ENCODE measurements at regions not wholly inside any gene's neighbourhood (a gene's known extent, or its start where the extent isn't known, plus 50 kb on each side); places are given as distances from the start of the nearest gene placed in this dataset.
"Not testable (repeated sequence)": the region's sequence is repeated elsewhere in the genome, so short reads cannot be mapped to it uniquely, and the experiment has no call there.

- not testable (repeated sequence) for H3K27me3 ChIP-seq (ENCODE audit: control insufficient read depth, insufficient read depth, low read length); H3K9ac ChIP-seq (ENCODE audit: low read length)
- peaks cover 35% of the 10 kb centered on the region for H3K36me3 ChIP-seq (ENCODE audit: control insufficient read depth, insufficient read depth, low read length)
These were observed 395.0 kb upstream of the RORB start for GRCh38 chr9:74102148-74102547.

GRCh38 chr9:74102702-74103101 is 394.4 kb upstream of the RORB start:
- peaks cover 21% of the 10 kb centered on the region for H3K9me3 ChIP-seq (ENCODE audit: control insufficient read depth, insufficient read depth, low read depth, low read length)
- H3K4me3 ChIP-seq (ENCODE audit: low read depth, low read length): no peak overlapping the region
- no peak overlapping the region for H3K9ac ChIP-seq (ENCODE audit: low read length)
- peaks cover 31% of the 10 kb centered on the region for H3K36me3 ChIP-seq (ENCODE audit: control insufficient read depth, insufficient read depth, low read length)
- H3K27ac ChIP-seq (ENCODE audit: low read depth, low read length): no peak overlapping the region
- no peaks in the 10 kb centered on the region for H3K4me1 ChIP-seq (ENCODE audit: control insufficient read depth, insufficient read depth, low read length)
- H3K27me3 ChIP-seq (ENCODE audit: control insufficient read depth, insufficient read depth, low read length): no peaks in the 10 kb centered on the region; the same call in 1 of the 2 replicates

More at GRCh38 chr9:74102148-74102547, 395.0 kb upstream of the RORB start:
- H3K4me1 ChIP-seq (ENCODE audit: control insufficient read depth, insufficient read depth, low read length); H3K4me3 ChIP-seq (ENCODE audit: low read depth, low read length); H3K27ac ChIP-seq (ENCODE audit: low read depth, low read length): not testable (repeated sequence)
- peaks cover 21% of the 10 kb centered on the region for H3K9me3 ChIP-seq (ENCODE audit: control insufficient read depth, insufficient read depth, low read depth, low read length)

DNA sequence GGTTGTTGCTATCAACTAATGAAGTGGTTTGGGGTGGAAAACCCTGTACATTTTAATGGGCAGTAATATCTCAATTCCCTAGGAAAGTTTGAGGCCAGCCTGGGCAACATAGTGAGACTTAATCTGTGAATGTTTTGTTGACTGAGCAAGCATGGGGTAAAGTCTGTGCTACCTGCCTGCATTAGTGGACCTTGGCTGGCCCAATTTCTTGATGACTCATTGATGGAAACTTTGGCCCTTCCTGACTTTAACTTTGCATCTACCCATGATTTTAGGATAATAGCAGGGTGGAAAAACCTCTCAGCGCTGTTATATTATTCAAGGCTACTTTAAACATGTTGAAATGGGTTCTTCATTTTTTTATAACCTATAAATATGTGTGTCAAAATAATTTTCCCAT is 389.4 kb upstream of the RORB start:
- H3K4me3 ChIP-seq (ENCODE audit: low read depth, low read length): no peak overlapping the region
- no peaks in the 10 kb centered on the region; the same call in 1 of the 2 replicates for H3K27me3 ChIP-seq (ENCODE audit: control insufficient read depth, insufficient read depth, low read length)
- H3K9ac ChIP-seq (ENCODE audit: low read length): no peak overlapping the region
- H3K4me1 ChIP-seq (ENCODE audit: control insufficient read depth, insufficient read depth, low read length): no peaks in the 10 kb centered on the region
- no peak overlapping the region for H3K27ac ChIP-seq (ENCODE audit: low read depth, low read length)
- no peaks in the 10 kb centered on the region for H3K36me3 ChIP-seq (ENCODE audit: control insufficient read depth, insufficient read depth, low read length)
- H3K9me3 ChIP-seq (ENCODE audit: control insufficient read depth, insufficient read depth, low read depth, low read length): peaks cover 20% of the 10 kb centered on the region

DNA sequence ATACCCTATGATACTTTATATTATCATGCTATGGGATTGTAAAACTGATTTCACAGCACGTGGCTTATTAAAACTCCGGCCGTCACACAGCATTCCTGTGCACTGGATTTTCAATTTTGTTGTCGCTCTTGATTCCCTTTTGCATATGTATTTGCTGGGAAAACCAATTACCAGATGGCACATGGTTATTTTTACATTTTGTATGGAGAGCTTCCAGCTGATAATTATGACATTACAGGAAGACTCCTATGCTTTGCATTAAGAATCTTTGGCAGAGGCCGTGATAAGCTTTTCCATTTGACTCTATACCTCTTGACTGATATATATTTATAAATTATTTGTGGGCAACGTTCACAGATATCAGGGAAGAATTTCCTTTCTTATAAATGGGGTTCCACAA is 381.2 kb upstream of the RORB start:
- no peak overlapping the region for H3K27ac ChIP-seq (ENCODE audit: low read depth, low read length)
- no peaks in the 10 kb centered on the region for H3K36me3 ChIP-seq (ENCODE audit: control insufficient read depth, insufficient read depth, low read length)
- peaks cover 3% of the 10 kb centered on the region; the same call in 1 of the 2 replicates for H3K4me1 ChIP-seq (ENCODE audit: control insufficient read depth, insufficient read depth, low read length)
- peaks cover 3% of the 10 kb centered on the region; the same call in 1 of the 2 replicates for H3K27me3 ChIP-seq (ENCODE audit: control insufficient read depth, insufficient read depth, low read length)
- H3K9ac ChIP-seq (ENCODE audit: low read length): no peak overlapping the region
- H3K9me3 ChIP-seq (ENCODE audit: control insufficient read depth, insufficient read depth, low read depth, low read length): no peaks in the 10 kb centered on the region
- H3K4me3 ChIP-seq (ENCODE audit: low read depth, low read length): no peak overlapping the region

DNA sequence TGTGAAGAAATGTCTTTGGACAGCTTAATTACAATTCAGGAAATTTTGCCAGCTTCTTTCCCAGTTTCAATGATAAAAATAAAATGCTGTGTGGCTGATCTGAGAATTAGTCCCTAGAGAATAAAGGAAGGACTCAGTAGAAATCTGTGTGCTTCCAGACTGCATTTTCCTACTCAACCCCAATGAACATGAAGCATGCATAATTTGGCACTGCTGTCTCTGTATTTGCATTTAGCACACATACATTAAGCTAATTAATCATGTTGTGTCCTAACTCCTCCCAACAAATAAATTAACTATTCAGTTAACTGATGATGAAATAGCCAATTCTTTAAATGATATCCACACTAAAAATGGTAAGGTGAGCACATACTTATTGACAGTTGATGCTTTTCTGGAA is 380.0 kb upstream of the RORB start:
- Histone ChIP-seq H3K36me3 (ENCODE audit: control insufficient read depth, insufficient read depth, low read length) (no peaks in the 10 kb centered on the region), H3K9ac (ENCODE audit: low read length) (no peak overlapping the region), H3K27ac (ENCODE audit: low read depth, low read length) (no peak overlapping the region), H3K9me3 (ENCODE audit: control insufficient read depth, insufficient read depth, low read depth, low read length) (no peaks in the 10 kb centered on the region), H3K27me3 (ENCODE audit: control insufficient read depth, insufficient read depth, low read length) (peaks cover 3% of the 10 kb centered on the region; the same call in 1 of the 2 replicates), H3K4me3 (ENCODE audit: low read depth, low read length) (no peak overlapping the region), H3K4me1 (ENCODE audit: control insufficient read depth, insufficient read depth, low read length) (peaks cover 3% of the 10 kb centered on the region; the same call in 1 of the 2 replicates)

- no peaks in the 10 kb centered on the region for H3K9me3 ChIP-seq (ENCODE audit: control insufficient read depth, insufficient read depth, low read depth, low read length)
- peaks cover 3% of the 10 kb centered on the region; the same call in 1 of the 2 replicates for H3K27me3 ChIP-seq (ENCODE audit: control insufficient read depth, insufficient read depth, low read length)
- no peaks in the 10 kb centered on the region for H3K36me3 ChIP-seq (ENCODE audit: control insufficient read depth, insufficient read depth, low read length)
- H3K4me3 ChIP-seq (ENCODE audit: low read depth, low read length): no peak overlapping the region
- no peak overlapping the region for H3K9ac ChIP-seq (ENCODE audit: low read length)
- H3K27ac ChIP-seq (ENCODE audit: low read depth, low read length): no peak overlapping the region
- H3K4me1 ChIP-seq (ENCODE audit: control insufficient read depth, insufficient read depth, low read length): peaks cover 3% of the 10 kb centered on the region; the same call in 1 of the 2 replicates
These were observed 379.4 kb upstream of the RORB start for GRCh38 chr9:74117731-74118130.

- Histone ChIP-seq H3K27me3 (ENCODE audit: control insufficient read depth, insufficient read depth, low read length) (peaks cover under 1% of the 10 kb centered on the region; the same call in 1 of the 2 replicates), H3K9me3 (ENCODE audit: control insufficient read depth, insufficient read depth, low read depth, low read length) (no peaks in the 10 kb centered on the region), H3K27ac (ENCODE audit: low read depth, low read length) (no peak overlapping the region), H3K9ac (ENCODE audit: low read length) (no peak overlapping the region), H3K36me3 (ENCODE audit: control insufficient read depth, insufficient read depth, low read length) (no peaks in the 10 kb centered on the region), H3K4me1 (ENCODE audit: control insufficient read depth, insufficient read depth, low read length) (peaks cover 3% of the 10 kb centered on the region; the same call in 1 of the 2 replicates), H3K4me3 (ENCODE audit: low read depth, low read length) (no peak overlapping the region)
These were observed 377.1 kb upstream of the RORB start for GRCh38 chr9:74120061-74120460.

DNA sequence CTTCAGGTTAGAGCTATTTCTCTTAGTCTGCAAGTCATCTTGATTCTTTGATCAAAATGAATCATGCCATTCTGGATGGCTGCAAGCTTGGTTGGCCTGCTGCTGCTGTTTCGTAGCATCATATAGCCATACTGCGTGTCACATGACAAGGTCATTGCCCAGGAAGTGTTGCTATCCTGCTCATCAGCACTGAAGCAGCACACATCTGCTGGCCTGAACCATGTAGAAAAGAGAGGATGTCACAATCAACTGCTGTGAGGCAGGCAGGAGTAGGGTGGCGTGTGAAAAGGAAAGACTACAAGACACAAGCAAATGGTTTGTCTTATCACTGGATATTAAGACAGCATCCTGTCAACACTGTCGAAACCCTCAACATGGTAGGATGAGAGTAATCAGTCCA is 376.7 kb upstream of the RORB start:
- Histone ChIP-seq H3K4me1 (ENCODE audit: control insufficient read depth, insufficient read depth, low read length) (peaks cover 3% of the 10 kb centered on the region; the same call in 1 of the 2 replicates), H3K4me3 (ENCODE audit: low read depth, low read length) (no peak overlapping the region), H3K36me3 (ENCODE audit: control insufficient read depth, insufficient read depth, low read length) (no peaks in the 10 kb centered on the region), H3K27me3 (ENCODE audit: control insufficient read depth, insufficient read depth, low read length) (no peaks in the 10 kb centered on the region; the same call in 1 of the 2 replicates), H3K9me3 (ENCODE audit: control insufficient read depth, insufficient read depth, low read depth, low read length) (no peaks in the 10 kb centered on the region), H3K27ac (ENCODE audit: low read depth, low read length) (no peak overlapping the region), H3K9ac (ENCODE audit: low read length) (no peak overlapping the region)

DNA sequence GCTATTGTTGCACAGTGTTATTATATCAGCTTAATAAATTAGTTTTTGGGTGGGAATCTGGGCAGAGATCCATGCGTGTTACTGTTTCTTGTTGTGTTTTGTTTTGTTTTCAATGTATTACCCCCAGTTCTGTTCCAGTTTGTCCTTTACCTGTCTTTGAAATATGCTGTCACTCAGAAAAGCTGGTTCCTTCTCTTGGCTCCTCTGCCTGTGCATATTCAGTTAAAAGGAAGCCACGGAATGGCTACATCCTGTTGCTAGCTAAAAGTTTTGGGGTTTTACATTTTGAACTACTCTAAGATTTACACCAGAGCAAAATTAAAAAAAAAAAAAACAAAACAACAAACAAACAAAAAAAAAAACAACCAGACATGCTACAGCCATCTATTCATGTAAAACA is 374.9 kb upstream of the RORB start:
- Histone ChIP-seq H3K27ac (ENCODE audit: low read depth, low read length) (no peak overlapping the region), H3K4me1 (ENCODE audit: control insufficient read depth, insufficient read depth, low read length) (peaks cover 9% of the 10 kb centered on the region; the same call in 1 of the 2 replicates), H3K9me3 (ENCODE audit: control insufficient read depth, insufficient read depth, low read depth, low read length) (no peaks in the 10 kb centered on the region), H3K36me3 (ENCODE audit: control insufficient read depth, insufficient read depth, low read length) (no peaks in the 10 kb centered on the region), H3K4me3 (ENCODE audit: low read depth, low read length) (no peak overlapping the region), H3K9ac (ENCODE audit: low read length) (no peak overlapping the region), H3K27me3 (ENCODE audit: control insufficient read depth, insufficient read depth, low read length) (no peaks in the 10 kb centered on the region; the same call in 1 of the 2 replicates)

- no peaks in the 10 kb centered on the region; the same call in 1 of the 2 replicates for H3K27me3 ChIP-seq (ENCODE audit: control insufficient read depth, insufficient read depth, low read length)
- H3K4me3 ChIP-seq (ENCODE audit: low read depth, low read length): no peak overlapping the region
- no peaks in the 10 kb centered on the region for H3K36me3 ChIP-seq (ENCODE audit: control insufficient read depth, insufficient read depth, low read length)
- H3K9me3 ChIP-seq (ENCODE audit: control insufficient read depth, insufficient read depth, low read depth, low read length): no peaks in the 10 kb centered on the region
- H3K27ac ChIP-seq (ENCODE audit: low read depth, low read length): no peak overlapping the region
- peaks cover 7% of the 10 kb centered on the region; the same call in 1 of the 2 replicates for H3K4me1 ChIP-seq (ENCODE audit: control insufficient read depth, insufficient read depth, low read length)
- no peak overlapping the region for H3K9ac ChIP-seq (ENCODE audit: low read length)
These were observed 374.5 kb upstream of the RORB start for GRCh38 chr9:74122661-74123060.

DNA sequence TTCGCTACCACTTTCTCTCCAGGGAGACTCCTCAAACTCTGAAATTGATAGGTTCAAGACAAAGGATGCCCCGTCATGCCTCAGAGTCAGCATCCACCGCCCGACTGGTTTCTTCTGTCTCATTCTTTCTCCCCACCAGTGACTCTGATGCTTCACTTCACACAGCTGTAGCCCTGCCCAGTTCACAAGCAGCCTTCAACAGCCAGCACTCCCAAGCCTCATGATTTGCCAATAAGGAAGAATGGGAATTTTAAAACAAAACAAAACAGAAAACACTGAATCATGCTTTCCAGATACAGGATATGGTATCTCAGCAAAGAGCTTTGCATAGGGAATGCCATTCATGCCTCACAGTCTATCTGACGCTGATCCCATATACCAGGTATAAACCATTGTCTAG is 371.2 kb upstream of the RORB start:
- peaks cover 7% of the 10 kb centered on the region; the same call in 1 of the 2 replicates for H3K4me1 ChIP-seq (ENCODE audit: control insufficient read depth, insufficient read depth, low read length)
- H3K27me3 ChIP-seq (ENCODE audit: control insufficient read depth, insufficient read depth, low read length): no peaks in the 10 kb centered on the region; the same call in 1 of the 2 replicates
- H3K9ac ChIP-seq (ENCODE audit: low read length): no peak overlapping the region
- no peak overlapping the region for H3K27ac ChIP-seq (ENCODE audit: low read depth, low read length)
- no peak overlapping the region for H3K4me3 ChIP-seq (ENCODE audit: low read depth, low read length)
- H3K36me3 ChIP-seq (ENCODE audit: control insufficient read depth, insufficient read depth, low read length): no peaks in the 10 kb centered on the region
- H3K9me3 ChIP-seq (ENCODE audit: control insufficient read depth, insufficient read depth, low read depth, low read length): no peaks in the 10 kb centered on the region

All from HUES6 (cell line).